GM13976 (cell line): ENCODE measurements at regions not wholly inside any gene's neighbourhood (a gene's known extent, or its start where the extent isn't known, plus 50 kb on each side); places are given as distances from the start of the nearest gene placed in this dataset.

Experiments used
- DNase-seq: peaks from one replicate; pipeline ENCODE4 v3.0.0; 2012; ENCODE audit warnings: low spot score
- CTCF ChIP-seq: IDR thresholded peaks from 2 replicates; pipeline ENCODE4 v1.5.1; 2012; ENCODE audit warnings: borderline replicate concordance, mild to moderate bottlenecking; ENCODE audit not compliant: insufficient read depth; ENCODE audit errors: extremely low read depth, missing control alignments, control extremely low read depth
- in situ Hi-C: fragments of 300-500 bp; cut with MboI; formaldehyde crosslinking; loops from one replicate; pipeline ENCODE4 v1.12.0; 2022; ENCODE audit warnings: low sequenced_read_pairs, mixed read lengths, inconsistent platforms; ENCODE audit not compliant: unreplicated experiment

- no peak for TF ChIP-seq CTCF
- no peak for DNase-seq
- in situ Hi-C loops, result no loop called here
Observed at GRCh38 chr4:71863457-71863856, 79.6 kb upstream of the GC start.

GRCh38 chr4:71864380-71864779 is 80.5 kb upstream of the GC start:
- in situ Hi-C loops, result no loop called here
- no peak for TF ChIP-seq CTCF
- DNase-seq, result no peak

GRCh38 chr4:71866212-71866885 is 82.5 kb upstream of the GC start:
- no peak for TF ChIP-seq CTCF
- in situ Hi-C loops, result no loop called here
- DNase-seq, result no peak

GRCh38 chr4:71867598-71867997 is 83.7 kb upstream of the GC start:
- no peak for TF ChIP-seq CTCF
- no peak for DNase-seq
- in situ Hi-C loops, result no loop called here

GRCh38 chr4:71870456-71870855 is 86.6 kb upstream of the GC start:
- DNase-seq, result no peak
- TF ChIP-seq CTCF, result no peak
- in situ Hi-C loops, result no loop called here

- DNase-seq, result no peak
- in situ Hi-C loops, result no loop called here
- TF ChIP-seq CTCF, result no peak
Observed at GRCh38 chr4:71872221-71872620, 88.3 kb upstream of the GC start.
